Activated CD4-positive, alpha-beta T cell treated with anti-CD3 and anti-CD28 coated beads, Interleukin-2, amount 10 ng/mL, durations not matched to agents 7 days and 5 days (primary cell): ENCODE measurements at regions not wholly inside any gene's neighbourhood (a gene's known extent, or its start where the extent isn't known, plus 50 kb on each side); places are given as distances from the start of the nearest gene placed in this dataset.
"Not testable (repeated sequence)": the region's sequence is repeated elsewhere in the genome, so short reads cannot be mapped to it uniquely, and the experiment has no call there.

Experiments used
- CTCF ChIA-PET: fragments of 350-600 bp; sonication (Branson Sonifier 250); formaldehyde crosslinking; loops from one replicate; lab custom pipeline; 2021; ENCODE audit warnings: antibody characterized with exemption; lab: Charles Lee
- POLR2A ChIA-PET: fragments of 350-600 bp; sonication (Branson Sonifier 250); formaldehyde crosslinking; loops from one replicate; lab custom pipeline; 2021; ENCODE audit warnings: antibody characterized with exemption; lab: Charles Lee
- DNase-seq: peaks from one replicate; pipeline ENCODE4 v3.0.0-alpha.2; 2020
- H3K27ac Mint-ChIP-seq: one replicate; pipeline ENCODE4 v1.8.0; 2021; ENCODE audit warnings: mild to moderate bottlenecking, moderate library complexity, mixed read lengths
- H3K27me3 Mint-ChIP-seq: one replicate; pipeline ENCODE4 v1.8.0; 2021; ENCODE audit warnings: mixed read lengths
- H3K36me3 Mint-ChIP-seq: one replicate; pipeline ENCODE4 v1.8.0; 2021; ENCODE audit warnings: low read depth, mixed read lengths
- H3K4me1 Mint-ChIP-seq: one replicate; pipeline ENCODE4 v1.8.0; 2021; ENCODE audit warnings: mixed read lengths
- H3K4me3 Mint-ChIP-seq: one replicate; pipeline ENCODE4 v1.8.0; 2021; ENCODE audit warnings: mild to moderate bottlenecking, moderate library complexity, mixed read lengths
- H3K9me3 Mint-ChIP-seq: one replicate; pipeline ENCODE4 v1.8.0; 2021; ENCODE audit warnings: mixed read lengths

DNA sequence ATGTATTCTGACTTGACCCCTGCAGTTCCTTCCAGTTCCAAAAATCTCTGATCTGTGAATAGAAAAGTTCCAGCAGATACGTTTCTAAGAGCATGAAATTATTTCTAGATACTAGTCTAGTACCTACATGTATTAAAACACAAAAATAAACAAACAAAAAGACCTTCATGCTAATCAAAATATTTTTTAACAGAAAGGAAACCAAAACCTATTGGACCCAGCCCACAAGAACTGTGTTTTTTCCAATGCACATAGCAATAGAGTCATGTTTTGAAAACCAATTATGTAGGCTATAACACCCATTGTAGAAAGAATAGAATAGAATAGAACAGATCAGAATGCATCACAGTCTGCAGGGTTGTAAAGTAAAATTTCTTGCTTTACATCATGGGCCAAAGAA, 158.6 kb upstream of the TNFAIP3 start:
- peaks cover 5% of the 10 kb centered on the region for H3K9me3 Mint-ChIP-seq
- H3K36me3 Mint-ChIP-seq, result peaks cover 21% of the 10 kb centered on the region
- no peaks in the 10 kb centered on the region for H3K27me3 Mint-ChIP-seq
- peak overlapping the region; percentile 64 for H3K4me3 Mint-ChIP-seq
- DNase-seq, result no peak
- peak overlapping the region; percentile 96 for H3K27ac Mint-ChIP-seq
- POLR2A ChIA-PET, result interaction anchor here (1.0 to 1.4 kb wide), 3 partner anchors 9 to 160 kb away, joined by 3 to 4 read pairs (median 3); partner anchors contain the start of gene TNFAIP3
- CTCF ChIA-PET, result interaction anchor here (0.6 to 6.4 kb wide), 35 partner anchors 8 to 299 kb away, joined by 3 to 68 read pairs (median 5); partner anchors contain the start of gene TNFAIP3
- H3K4me1 Mint-ChIP-seq, result peaks cover 69% of the 10 kb centered on the region

DNA sequence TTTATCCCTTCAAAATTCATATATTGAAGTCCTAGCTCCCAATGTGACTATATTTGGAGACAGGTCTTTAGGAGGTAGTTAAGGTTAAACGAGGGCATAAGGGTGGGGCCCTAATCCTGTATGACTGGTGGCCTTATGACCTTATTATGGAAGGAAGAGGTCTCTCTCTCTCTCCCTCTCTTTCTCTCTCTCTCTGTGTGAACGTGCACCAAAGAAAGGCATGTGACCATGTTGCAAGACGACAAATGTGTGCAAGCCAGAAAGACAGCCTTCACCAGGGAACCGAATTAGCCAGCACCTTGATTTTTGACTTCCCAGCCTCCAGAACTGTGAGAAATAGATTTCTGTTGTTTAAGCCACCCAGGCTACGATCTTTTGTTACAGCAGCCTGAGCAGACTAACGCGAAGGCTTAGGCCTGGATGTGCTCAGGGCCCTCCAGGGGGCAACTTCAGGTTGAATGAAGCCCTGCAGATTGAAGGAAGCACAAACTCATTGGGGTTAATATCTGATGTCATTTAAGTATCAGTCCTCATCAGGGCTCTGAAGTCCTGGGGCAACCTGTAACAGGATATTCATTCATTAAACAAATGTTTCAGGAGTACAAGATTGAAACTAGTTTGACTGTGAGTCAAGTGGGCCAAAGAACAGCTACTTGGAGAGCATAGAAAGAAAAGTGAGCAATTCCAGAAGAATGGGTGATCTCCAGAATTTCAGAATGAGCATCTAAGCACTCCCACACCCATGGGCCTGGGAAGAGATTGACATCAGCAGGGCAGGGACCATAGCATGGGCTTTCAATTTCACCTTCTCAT, 157.4 kb upstream of the TNFAIP3 start:
- DNase-seq, result no peak
- Mint-ChIP-seq H3K27me3 (no peaks in the 10 kb centered on the region), H3K4me1 (peaks cover 77% of the 10 kb centered on the region), H3K27ac (peak overlapping the region; percentile 63), H3K36me3 (peaks cover 26% of the 10 kb centered on the region), H3K9me3 (peaks cover 13% of the 10 kb centered on the region), H3K4me3 (no peak overlapping the region)
- CTCF ChIA-PET, result interaction anchor here (1.2 to 6.4 kb wide), 8 partner anchors 13 to 265 kb away, joined by 5 to 68 read pairs (median 11); partner anchors contain the start of gene TNFAIP3
- POLR2A ChIA-PET, result no interaction called here

DNA sequence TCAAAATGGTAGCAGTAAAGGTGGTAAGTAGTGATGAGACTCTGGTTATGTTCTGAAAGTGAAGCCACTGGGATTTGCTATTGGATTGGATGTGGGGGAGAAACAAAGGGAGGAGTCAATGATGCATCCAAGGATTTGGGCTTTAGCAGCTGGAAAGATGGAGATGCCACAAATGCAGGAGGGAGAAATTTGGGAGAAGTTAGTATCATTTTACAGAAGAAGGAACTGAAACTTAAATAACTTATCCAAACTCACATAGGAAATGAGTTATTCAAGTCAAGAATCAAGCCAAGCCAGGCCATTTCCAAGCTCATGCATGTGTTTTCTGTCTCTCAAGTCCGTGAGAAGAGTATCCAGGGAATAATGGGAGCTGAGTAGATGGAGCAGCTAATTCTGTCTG, 155.1 kb upstream of the TNFAIP3 start:
- Mint-ChIP-seq H3K27ac (no peak overlapping the region), H3K4me3 (no peak overlapping the region), H3K36me3 (peaks cover 26% of the 10 kb centered on the region), H3K9me3 (peaks cover 13% of the 10 kb centered on the region), H3K4me1 (peaks cover 80% of the 10 kb centered on the region), H3K27me3 (no peaks in the 10 kb centered on the region)
- ChIA-PET POLR2A (no interaction called here), CTCF (interaction anchor here (1.1 to 6.4 kb wide), 5 partner anchors 91 to 233 kb away, joined by 3 to 68 read pairs (median 4); partner anchors contain the start of gene TNFAIP3)
- no peak for DNase-seq

DNA sequence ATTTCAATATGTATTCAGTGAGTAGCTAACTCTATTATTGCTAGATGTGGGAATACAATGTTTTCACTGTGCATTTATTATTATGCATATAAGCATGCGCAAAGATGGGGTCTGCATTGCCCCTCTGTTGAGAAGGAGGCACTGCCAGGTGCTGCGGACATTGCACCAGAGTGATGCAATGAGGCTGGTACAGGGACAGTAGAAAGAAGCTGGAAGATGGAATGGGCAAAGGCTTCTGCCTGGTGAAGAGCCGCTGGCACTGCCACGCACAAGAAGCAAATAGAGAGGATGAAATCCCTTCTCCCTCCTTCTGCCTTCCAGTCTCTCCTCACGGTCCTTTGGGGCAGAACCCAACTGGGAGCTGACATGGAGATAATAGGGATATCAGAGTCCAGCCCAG, 154.5 kb upstream of the TNFAIP3 start:
- Mint-ChIP-seq H3K4me1 (peaks cover 80% of the 10 kb centered on the region), H3K4me3 (no peak overlapping the region), H3K36me3 (peaks cover 30% of the 10 kb centered on the region), H3K27me3 (no peaks in the 10 kb centered on the region), H3K9me3 (peaks cover 17% of the 10 kb centered on the region), H3K27ac (no peak overlapping the region)
- no peak for DNase-seq
- CTCF ChIA-PET, result interaction anchor here (1.1 to 6.4 kb wide), 6 partner anchors 13 to 232 kb away, joined by 3 to 68 read pairs (median 4); partner anchors contain the start of gene TNFAIP3
- POLR2A ChIA-PET, result no interaction called here

DNA sequence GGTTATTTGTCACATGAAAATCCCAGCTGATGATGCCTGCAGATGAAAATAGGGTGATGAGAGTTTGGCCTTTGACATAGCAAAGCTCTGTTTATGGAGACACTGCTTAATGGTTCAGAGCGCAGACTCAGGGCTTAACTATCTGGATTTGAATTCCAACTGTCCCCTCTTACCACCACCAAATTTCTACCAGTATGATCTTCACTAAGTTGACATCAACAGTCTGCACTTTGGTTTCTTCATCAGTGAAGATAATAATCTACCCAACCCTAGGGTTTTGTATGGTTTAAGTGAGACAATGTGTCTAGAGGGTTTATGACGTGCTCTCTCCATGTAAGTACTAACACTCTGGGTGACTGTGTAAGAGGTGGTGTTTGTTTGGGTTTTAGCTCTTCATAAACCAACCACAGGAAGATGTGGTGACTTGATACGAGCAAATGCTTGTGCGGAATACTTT, 151.4 kb upstream of the TNFAIP3 start:
- H3K27ac Mint-ChIP-seq, result peak overlapping the region; percentile 89
- H3K9me3 Mint-ChIP-seq, result peaks cover 18% of the 10 kb centered on the region
- ChIA-PET POLR2A (interaction anchor here (0.7 kb wide), 1 partner anchor 109 kb away, joined by 3 read pairs; no protein-coding TSS in a partner anchor), CTCF (interaction anchor here (0.8 to 3.5 kb wide), 15 partner anchors 8 to 260 kb away, joined by 3 to 39 read pairs (median 7); partner anchors contain the start of gene TNFAIP3)
- H3K4me3 Mint-ChIP-seq, result no peak overlapping the region
- H3K36me3 Mint-ChIP-seq, result peaks cover 16% of the 10 kb centered on the region
- DNase-seq, result peak; percentile 64
- peaks cover 63% of the 10 kb centered on the region for H3K4me1 Mint-ChIP-seq
- no peaks in the 10 kb centered on the region for H3K27me3 Mint-ChIP-seq

DNA sequence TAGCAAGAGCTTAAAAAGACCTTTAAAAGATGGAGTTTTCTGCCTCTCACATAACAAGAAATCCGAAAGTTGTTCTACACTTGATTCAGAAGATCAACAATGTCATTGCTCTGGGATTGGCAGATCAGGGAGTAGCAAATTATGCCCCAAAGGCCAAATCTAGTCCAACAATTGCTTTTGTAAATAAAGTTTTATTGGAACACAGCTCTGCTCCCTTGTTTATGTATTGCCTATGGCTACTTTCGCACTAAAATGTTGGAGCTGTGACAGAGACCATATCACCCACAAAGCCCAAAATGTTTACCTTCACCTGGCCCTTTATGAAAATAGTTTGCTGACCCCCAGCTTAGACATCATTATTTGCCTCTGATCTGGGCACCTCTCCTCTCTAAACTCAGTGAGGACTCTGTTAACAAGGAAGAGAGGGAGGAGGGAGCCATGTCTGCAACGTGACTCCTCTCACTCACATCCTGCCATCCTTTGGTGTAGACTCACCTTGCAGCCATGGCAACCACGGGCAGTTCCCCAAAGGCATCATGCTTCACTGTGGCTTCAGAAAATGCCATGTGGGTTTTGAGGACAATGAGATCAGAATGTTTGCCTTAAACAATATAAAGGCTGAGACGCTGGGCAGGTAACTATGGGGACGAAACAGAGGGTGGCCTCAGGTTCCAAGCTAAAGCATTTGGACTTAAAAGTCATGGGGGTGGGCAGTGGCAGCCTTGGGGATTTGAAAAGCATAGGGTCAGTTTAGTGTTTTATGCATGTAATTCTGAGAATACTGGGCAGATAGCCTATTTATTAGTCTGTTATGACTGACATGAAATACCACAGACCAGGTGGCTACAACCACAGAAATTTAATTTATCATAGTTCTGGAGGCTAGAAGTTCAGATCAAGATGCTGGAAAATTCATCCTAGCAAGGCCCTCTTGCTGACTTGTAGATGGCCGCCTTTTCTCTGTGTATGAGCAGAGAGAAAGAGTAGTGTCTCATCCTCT, 149.7 kb upstream of the TNFAIP3 start:
- no peaks in the 10 kb centered on the region for H3K27me3 Mint-ChIP-seq
- H3K4me1 Mint-ChIP-seq, result peaks cover 52% of the 10 kb centered on the region
- ChIA-PET CTCF (interaction anchor here (0.6 to 3.5 kb wide), 18 partner anchors 9 to 401 kb away, joined by 3 to 39 read pairs (median 6); partner anchors contain the start of gene TNFAIP3), POLR2A (no interaction called here)
- H3K36me3 Mint-ChIP-seq, result peaks cover 10% of the 10 kb centered on the region
- peak overlapping the region; percentile 89 for H3K27ac Mint-ChIP-seq
- H3K9me3 Mint-ChIP-seq, result peaks cover 15% of the 10 kb centered on the region
- DNase-seq, result peak; percentile 87
- H3K4me3 Mint-ChIP-seq, result no peak overlapping the region

DNA sequence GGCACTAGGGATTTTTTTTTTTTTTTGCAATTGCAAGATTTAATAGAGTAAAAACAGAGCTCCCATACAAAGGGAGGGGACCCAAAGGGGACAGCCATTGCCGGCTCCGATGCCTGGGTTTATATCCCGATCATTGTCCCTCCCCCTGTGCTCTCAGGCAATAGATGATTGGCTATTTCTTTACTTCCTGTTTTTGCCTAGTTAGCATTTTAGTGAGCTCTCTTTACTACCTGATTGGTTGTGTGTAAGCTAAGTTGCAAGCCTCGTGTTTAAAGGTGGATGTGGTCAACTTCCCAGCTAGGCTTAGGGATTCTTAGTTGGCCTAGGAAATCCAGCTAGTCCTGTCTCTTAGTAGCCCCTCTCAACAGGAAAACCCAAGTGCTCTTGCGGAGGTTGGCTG, 148.2 kb upstream of the TNFAIP3 start:
- POLR2A ChIA-PET, DNase-seq, H3K27ac Mint-ChIP-seq, H3K4me3 Mint-ChIP-seq, H3K27me3 Mint-ChIP-seq: not testable (repeated sequence)
- CTCF ChIA-PET, result interaction anchor here (0.6 to 1.2 kb wide), 5 partner anchors 15 to 248 kb away, joined by 3 to 6 read pairs (median 3); partner anchors contain the start of gene TNFAIP3
- Mint-ChIP-seq H3K4me1 (peaks cover 63% of the 10 kb centered on the region), H3K36me3 (peaks cover 11% of the 10 kb centered on the region), H3K9me3 (peaks cover 18% of the 10 kb centered on the region)

DNA sequence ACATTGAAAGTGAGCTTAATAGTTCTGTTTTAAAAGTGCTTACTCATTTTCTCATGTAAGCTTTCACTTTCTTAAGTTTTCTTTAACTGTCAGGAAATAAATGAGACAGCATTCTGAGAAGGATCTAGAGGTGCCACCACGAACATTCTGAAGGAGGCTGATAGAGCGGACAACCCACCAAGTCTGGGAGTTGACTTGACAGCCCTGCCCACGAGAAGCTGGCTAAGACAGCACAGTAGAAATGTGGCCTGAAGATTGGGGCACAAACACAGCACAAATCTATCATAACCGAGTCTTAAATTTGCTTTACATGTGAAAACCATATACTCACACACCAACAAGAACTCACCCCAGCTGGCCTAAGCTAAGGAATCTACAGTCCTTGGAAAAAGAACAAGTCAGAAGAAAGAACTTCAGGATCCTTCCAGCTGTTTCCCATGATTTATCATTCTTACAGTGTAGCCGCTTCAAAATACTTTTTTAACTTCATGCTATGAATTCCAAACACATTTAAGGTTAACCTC, 144.2 kb upstream of the TNFAIP3 start:
- H3K4me1 Mint-ChIP-seq, result peaks cover 24% of the 10 kb centered on the region
- H3K4me3 Mint-ChIP-seq, result no peak overlapping the region
- H3K27ac Mint-ChIP-seq, result peak overlapping the region; percentile 46
- POLR2A ChIA-PET, result interaction anchor here (1.1 kb wide), 1 partner anchor 130 kb away, joined by 3 read pairs; no protein-coding TSS in a partner anchor
- peaks cover 3% of the 10 kb centered on the region for H3K36me3 Mint-ChIP-seq
- CTCF ChIA-PET, result interaction anchor here (1.0 to 1.6 kb wide), 6 partner anchors 9 to 145 kb away, joined by 3 to 8 read pairs (median 6); partner anchors contain the start of gene TNFAIP3
- peaks cover 10% of the 10 kb centered on the region for H3K9me3 Mint-ChIP-seq
- H3K27me3 Mint-ChIP-seq, result peaks cover 5% of the 10 kb centered on the region
- DNase-seq, result no peak

DNA sequence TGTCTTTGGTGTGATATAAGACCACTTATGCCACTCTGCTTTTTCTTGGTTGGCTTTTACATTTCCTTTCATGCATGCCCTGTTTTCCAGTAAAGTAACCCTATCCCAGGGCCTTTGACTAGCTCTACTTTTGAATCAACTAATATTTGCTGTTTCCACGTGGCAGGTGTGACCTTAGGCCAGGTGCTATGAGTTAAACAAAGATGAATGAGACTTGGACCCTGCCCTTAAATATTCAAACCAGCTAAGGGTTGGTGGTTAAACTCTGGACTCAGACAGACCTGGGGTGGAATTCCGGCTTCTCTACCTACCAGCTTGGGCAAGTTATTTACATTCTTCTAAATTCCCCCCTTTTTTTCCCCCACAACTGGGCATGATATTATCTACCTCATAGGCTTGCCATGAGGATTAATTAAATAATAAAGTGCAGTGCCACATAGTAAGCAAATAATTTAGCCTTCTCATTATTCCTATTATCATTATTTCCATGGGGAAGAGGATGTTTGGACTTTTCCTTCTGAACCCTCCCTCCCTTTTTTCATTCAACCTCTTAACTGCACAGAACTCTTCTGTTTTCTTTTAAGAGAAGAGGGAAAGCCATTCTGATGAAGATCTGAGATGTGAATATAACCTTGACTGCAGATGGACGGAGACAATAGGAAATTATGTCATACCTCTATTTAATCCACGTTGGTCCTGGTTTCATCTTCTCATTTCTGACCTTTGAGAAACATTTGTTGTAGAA, 143.6 kb upstream of the TNFAIP3 start:
- peaks cover 10% of the 10 kb centered on the region for H3K9me3 Mint-ChIP-seq
- peaks cover 18% of the 10 kb centered on the region for H3K4me1 Mint-ChIP-seq
- no peak for DNase-seq
- peaks cover 8% of the 10 kb centered on the region for H3K27me3 Mint-ChIP-seq
- peaks cover 3% of the 10 kb centered on the region for H3K36me3 Mint-ChIP-seq
- H3K27ac Mint-ChIP-seq, result no peak overlapping the region
- H3K4me3 Mint-ChIP-seq, result no peak overlapping the region
- ChIA-PET POLR2A (interaction anchor here (1.1 kb wide), 1 partner anchor 129 kb away, joined by 3 read pairs; no protein-coding TSS in a partner anchor), CTCF (interaction anchor here (1.0 to 1.7 kb wide), 8 partner anchors 8 to 221 kb away, joined by 3 to 8 read pairs (median 6); partner anchors contain the start of gene TNFAIP3)

DNA sequence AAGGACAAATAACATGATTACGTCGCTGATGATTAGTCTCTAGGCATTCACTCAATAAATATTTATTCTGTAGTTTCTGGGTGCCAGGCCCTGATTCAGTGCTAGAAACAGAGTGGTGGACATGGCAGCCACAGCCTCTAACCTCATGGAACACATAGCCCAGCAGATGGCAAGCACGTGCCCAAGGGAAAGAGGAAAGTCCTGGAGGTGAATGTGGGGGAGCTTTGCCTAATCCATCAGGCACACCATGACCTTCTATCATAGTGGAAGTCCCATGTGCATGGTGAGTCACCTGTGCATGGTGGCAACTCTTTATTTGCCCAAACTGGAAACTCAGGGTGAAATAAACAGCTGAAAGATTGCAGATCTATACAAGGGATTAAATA, 143.0 kb upstream of the TNFAIP3 start:
- Mint-ChIP-seq H3K4me1 (peaks cover 16% of the 10 kb centered on the region), H3K9me3 (peaks cover 8% of the 10 kb centered on the region), H3K27me3 (peaks cover 8% of the 10 kb centered on the region), H3K27ac (no peak overlapping the region), H3K36me3 (peaks cover 3% of the 10 kb centered on the region), H3K4me3 (no peak overlapping the region)
- ChIA-PET CTCF (interaction anchor here (0.9 to 1.7 kb wide), 4 partner anchors 9 to 220 kb away, joined by 3 to 5 read pairs (median 4); no protein-coding TSS in a partner anchor), POLR2A (no interaction called here)
- no peak for DNase-seq
